Colonic mucosa (tissue), 4 donors: ENCODE measurements at regions not wholly inside any gene's neighbourhood (a gene's known extent, or its start where the extent isn't known, plus 50 kb on each side); places are given as distances from the start of the nearest gene placed in this dataset.

Experiments used
- DNase-seq: peaks from one replicate; pipeline ENCODE4 v3.0.0-alpha.2; 2020
- H3K27ac ChIP-seq: fragments of 200-600 bp; one replicate; pipeline ENCODE4 v1.8.0; 2021
- H3K27me3 ChIP-seq: fragments of 200-600 bp; one replicate; pipeline ENCODE4 v1.8.0; 2021
- H3K36me3 ChIP-seq: fragments of 200-600 bp; one replicate; pipeline ENCODE4 v1.8.0; 2021
- H3K4me1 ChIP-seq: fragments of 200-600 bp; one replicate; pipeline ENCODE4 v1.8.0; 2021; ENCODE audit warnings: mild to moderate bottlenecking
- H3K4me3 ChIP-seq: fragments of 200-600 bp; one replicate; pipeline ENCODE4 v1.8.0; 2021
- H3K9ac ChIP-seq, 2 donors: one replicate each; pipeline ENCODE4 v1.7.0; 2013; ENCODE audit warnings: control low read depth in 2 of 2, low read depth in 2 of 2, low read length in 2 of 2
- H3K9me3 ChIP-seq: fragments of 200-600 bp; one replicate; pipeline ENCODE4 v1.8.0; 2021
- intact Hi-C: fragments of 100-400 bp; cut with DNase I; formaldehyde crosslinking; loops from one replicate; pipeline ENCODE4 v1.14.1; 2022
- TF ChIP-seq, protein P1 (sequence below): fragments of 200-600 bp; IDR thresholded peaks from one replicate; pipeline ENCODE4 v1.8.0; 2022; ENCODE audit warnings: antibody characterized with exemption, mild to moderate bottlenecking
- donor health status: healthy.
- donor health status: DM: no; HTN: no; CAD: no.
- donor health status: DM: no; HTN: no; CAD: no.

DNA sequence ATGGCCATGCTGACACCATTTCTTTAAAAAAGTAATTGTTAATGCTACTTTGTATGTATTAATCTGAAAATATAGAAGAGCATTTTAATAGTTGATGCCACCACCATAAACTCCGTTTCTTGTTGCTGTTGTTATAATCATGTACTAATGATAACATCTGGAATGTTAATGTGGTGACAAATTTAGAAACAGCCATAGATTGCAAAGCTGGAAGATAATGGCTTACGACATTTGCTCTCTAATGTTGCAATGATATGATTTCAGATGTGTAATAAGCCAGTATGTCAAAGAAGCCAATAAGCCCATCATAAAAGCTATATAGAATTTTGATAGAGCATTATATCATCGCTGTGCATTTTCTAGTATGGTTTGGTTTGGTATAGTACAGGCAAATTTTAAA lies 579.4 kb upstream of the ZFP42 start:
- TF ChIP-seq, protein P1, sequence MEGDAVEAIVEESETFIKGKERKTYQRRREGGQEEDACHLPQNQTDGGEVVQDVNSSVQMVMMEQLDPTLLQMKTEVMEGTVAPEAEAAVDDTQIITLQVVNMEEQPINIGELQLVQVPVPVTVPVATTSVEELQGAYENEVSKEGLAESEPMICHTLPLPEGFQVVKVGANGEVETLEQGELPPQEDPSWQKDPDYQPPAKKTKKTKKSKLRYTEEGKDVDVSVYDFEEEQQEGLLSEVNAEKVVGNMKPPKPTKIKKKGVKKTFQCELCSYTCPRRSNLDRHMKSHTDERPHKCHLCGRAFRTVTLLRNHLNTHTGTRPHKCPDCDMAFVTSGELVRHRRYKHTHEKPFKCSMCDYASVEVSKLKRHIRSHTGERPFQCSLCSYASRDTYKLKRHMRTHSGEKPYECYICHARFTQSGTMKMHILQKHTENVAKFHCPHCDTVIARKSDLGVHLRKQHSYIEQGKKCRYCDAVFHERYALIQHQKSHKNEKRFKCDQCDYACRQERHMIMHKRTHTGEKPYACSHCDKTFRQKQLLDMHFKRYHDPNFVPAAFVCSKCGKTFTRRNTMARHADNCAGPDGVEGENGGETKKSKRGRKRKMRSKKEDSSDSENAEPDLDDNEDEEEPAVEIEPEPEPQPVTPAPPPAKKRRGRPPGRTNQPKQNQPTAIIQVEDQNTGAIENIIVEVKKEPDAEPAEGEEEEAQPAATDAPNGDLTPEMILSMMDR = no peak
- Histone ChIP-seq H3K36me3 (no peaks in the 10 kb centered on the region), H3K27ac (no peak overlapping the region), H3K9ac (no peak overlapping the region), H3K27me3 (no peaks in the 10 kb centered on the region), H3K9me3 (no peaks in the 10 kb centered on the region), H3K4me1 (no peaks in the 10 kb centered on the region), H3K4me3 (no peak overlapping the region)
- intact Hi-C loops = no loop called here
- DNase-seq = no peak

DNA sequence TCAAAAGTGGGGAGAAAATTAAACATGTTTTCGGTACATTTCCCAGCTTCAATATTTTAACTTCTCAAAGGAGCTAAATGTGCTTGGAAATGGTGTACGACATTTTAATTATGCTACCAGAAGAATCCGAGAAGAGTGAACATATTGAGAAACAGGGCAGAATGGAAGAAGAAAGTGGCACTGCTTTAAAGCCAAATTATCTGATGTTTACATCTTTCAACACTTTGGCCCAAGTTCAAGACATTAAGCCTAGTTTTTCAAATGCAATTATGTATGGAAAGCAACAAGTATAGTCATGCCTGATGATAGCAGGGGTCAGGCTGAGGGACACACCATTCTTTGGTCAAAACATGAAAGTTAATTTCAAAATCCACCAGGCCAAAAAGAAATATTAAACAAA lies 577.9 kb upstream of the ZFP42 start:
- no peaks in the 10 kb centered on the region for H3K9me3 ChIP-seq
- H3K27ac ChIP-seq = no peak overlapping the region
- intact Hi-C loops = no loop called here
- H3K27me3 ChIP-seq = no peaks in the 10 kb centered on the region
- H3K4me3 ChIP-seq = no peak overlapping the region
- TF ChIP-seq, protein P1 = no peak
- H3K36me3 ChIP-seq = no peaks in the 10 kb centered on the region
- no peak for DNase-seq
- no peaks in the 10 kb centered on the region for H3K4me1 ChIP-seq
- H3K9ac ChIP-seq = no peak overlapping the region

DNA sequence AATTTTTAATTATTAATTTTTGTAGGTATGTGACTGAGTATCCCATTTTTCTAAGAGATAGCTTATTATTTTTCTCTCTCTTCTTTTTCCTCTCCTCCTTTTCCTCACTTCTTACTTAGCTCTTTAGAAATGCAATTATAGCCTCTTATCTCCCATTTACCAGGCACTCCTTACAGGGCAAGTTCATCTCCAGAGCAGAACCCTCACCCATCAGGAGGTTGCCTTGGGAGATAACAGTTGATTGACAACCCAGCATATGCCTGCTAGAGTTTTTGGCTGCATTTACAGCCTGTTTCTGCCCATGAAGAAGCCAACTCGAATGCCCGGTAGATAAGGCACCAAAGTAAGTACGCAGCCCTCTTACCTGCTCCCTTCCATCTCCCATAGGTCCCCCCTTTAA lies 572.9 kb upstream of the ZFP42 start:
- Histone ChIP-seq H3K27me3 (no peaks in the 10 kb centered on the region), H3K9me3 (no peaks in the 10 kb centered on the region), H3K36me3 (no peaks in the 10 kb centered on the region), H3K9ac (no peak overlapping the region), H3K27ac (no peak overlapping the region), H3K4me3 (no peak overlapping the region), H3K4me1 (no peaks in the 10 kb centered on the region)
- TF ChIP-seq, protein P1 = no peak
- no peak for DNase-seq
- intact Hi-C loops = no loop called here

DNA sequence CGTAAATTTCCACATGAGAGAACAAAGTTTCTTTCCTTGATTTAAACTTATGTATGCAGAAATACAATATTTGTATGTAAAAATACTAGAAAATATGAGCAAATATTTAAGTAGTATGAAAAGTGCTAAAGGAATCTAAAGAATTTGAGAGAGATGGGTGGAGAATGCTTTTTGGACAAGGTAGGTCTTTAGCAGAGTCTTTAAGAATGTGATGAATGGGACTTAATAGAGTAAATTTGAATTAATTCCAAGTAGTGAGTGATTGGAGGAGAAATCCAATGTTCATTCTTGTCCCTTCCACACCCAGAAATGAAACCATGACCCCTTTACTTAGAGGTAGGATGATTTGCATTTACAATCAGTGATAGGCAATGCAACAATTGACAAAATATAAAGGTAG lies 570.9 kb upstream of the ZFP42 start:
- H3K9me3 ChIP-seq = no peaks in the 10 kb centered on the region
- no peak for DNase-seq
- no peak overlapping the region for H3K4me3 ChIP-seq
- no peaks in the 10 kb centered on the region for H3K27me3 ChIP-seq
- TF ChIP-seq, protein P1 = no peak
- H3K36me3 ChIP-seq = no peaks in the 10 kb centered on the region
- intact Hi-C loops = no loop called here
- no peak overlapping the region for H3K27ac ChIP-seq
- no peak overlapping the region for H3K9ac ChIP-seq
- H3K4me1 ChIP-seq = no peaks in the 10 kb centered on the region

DNA sequence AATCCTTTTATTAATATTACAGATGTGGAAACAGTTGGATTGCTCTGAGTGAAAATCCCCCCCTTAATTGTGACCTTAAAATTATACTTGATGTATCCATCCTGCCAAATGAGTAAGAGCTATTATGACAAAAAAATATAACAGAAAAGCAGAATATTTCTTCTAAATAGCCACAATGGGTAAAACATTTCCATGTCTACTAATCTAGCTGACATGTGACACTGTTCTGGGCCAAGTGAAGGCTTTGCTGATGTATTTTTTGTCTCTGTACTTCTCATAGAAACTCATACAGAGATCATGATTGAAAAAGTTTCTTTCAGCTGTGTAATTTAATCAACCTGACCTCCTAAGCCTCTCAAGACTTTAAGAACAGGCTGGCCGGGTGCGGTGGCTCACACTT lies 569.1 kb upstream of the ZFP42 start:
- Histone ChIP-seq H3K4me3 (no peak overlapping the region), H3K9me3 (no peaks in the 10 kb centered on the region), H3K27ac (no peak overlapping the region), H3K9ac (no peak overlapping the region), H3K27me3 (no peaks in the 10 kb centered on the region), H3K4me1 (no peaks in the 10 kb centered on the region), H3K36me3 (no peaks in the 10 kb centered on the region)
- TF ChIP-seq, protein P1 = no peak
- no peak for DNase-seq
- intact Hi-C loops = no loop called here

DNA sequence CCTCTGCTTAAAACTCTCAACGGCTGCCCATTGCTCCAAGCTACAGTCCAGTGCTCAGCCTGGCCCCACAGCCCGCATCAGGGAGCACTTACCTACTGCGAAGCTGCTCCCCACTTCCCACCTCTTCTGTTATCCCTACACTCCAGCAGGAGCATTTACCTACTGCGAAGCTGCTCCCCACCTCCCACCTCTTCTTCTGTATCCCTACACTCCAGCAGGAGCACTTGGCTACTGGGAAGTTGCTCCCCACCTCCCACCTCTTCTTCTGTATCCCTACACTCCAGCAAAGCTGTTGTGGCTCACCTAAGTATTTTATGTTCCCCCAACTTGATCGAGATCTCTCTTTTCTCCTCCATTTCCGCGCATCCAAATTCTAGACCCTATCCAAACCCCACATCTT lies 563.3 kb upstream of the ZFP42 start:
- H3K27me3 ChIP-seq = no peaks in the 10 kb centered on the region
- no peaks in the 10 kb centered on the region for H3K9me3 ChIP-seq
- H3K36me3 ChIP-seq = no peaks in the 10 kb centered on the region
- intact Hi-C loops = no loop called here
- H3K9ac ChIP-seq = no peak overlapping the region
- no peak overlapping the region for H3K27ac ChIP-seq
- H3K4me3 ChIP-seq = no peak overlapping the region
- no peak for DNase-seq
- TF ChIP-seq, protein P1 = no peak
- H3K4me1 ChIP-seq = no peaks in the 10 kb centered on the region
